ENCODE measurements at regions not wholly inside any gene's neighbourhood (a gene's known extent, or its start where the extent isn't known, plus 50 kb on each side); places are given as distances from the start of the nearest gene placed in this dataset.
"Not testable (repeated sequence)": the region's sequence is repeated elsewhere in the genome, so short reads cannot be mapped to it uniquely, and the experiment has no call there.

- DNase-seq, result no peak
Measured at GRCh38 chr6:11425876-11426275, 111.7 kb upstream of the TMEM170B start.

GRCh38 chr6:11425431-11425871 is 112.1 kb upstream of the TMEM170B start:
- DNase-seq, result no peak

GRCh38 chr6:11424395-11425034 is 113.0 kb upstream of the TMEM170B start:
- DNase-seq, result no peak

- no peak for DNase-seq
Measured at GRCh38 chr6:11423667-11424066, 113.9 kb upstream of the TMEM170B start.

GRCh38 chr6:11423072-11423471 is 114.5 kb upstream of the TMEM170B start:
- no peak for DNase-seq

- no peak for DNase-seq
Measured at GRCh38 chr6:11419763-11420453, 117.6 kb upstream of the TMEM170B start.

GRCh38 chr6:11418290-11418905 is 119.2 kb upstream of the TMEM170B start:
- no peak for DNase-seq

- DNase-seq, result no peak
Measured at GRCh38 chr6:11416936-11417576, 120.5 kb upstream of the TMEM170B start.

GRCh38 chr6:11416099-11416935 is 121.2 kb upstream of the TMEM170B start:
- DNase-seq, result not testable (repeated sequence)

- DNase-seq, result no peak
Measured at GRCh38 chr6:11415557-11415956, 122.0 kb upstream of the TMEM170B start.

GRCh38 chr6:11414176-11414963 is 123.2 kb upstream of the TMEM170B start:
- peak; percentile 53 for DNase-seq

GRCh38 chr6:11413728-11414127 is 123.8 kb upstream of the TMEM170B start:
- DNase-seq, result no peak

- DNase-seq, result no peak
Measured at GRCh38 chr6:11413117-11413687, 124.3 kb upstream of the TMEM170B start.

GRCh38 chr6:11412616-11413015 is 124.9 kb upstream of the TMEM170B start:
- DNase-seq, result no peak

- DNase-seq, result no peak
Measured at GRCh38 chr6:11412011-11412424, 125.5 kb upstream of the TMEM170B start.

GRCh38 chr6:11411593-11411992 is 126.0 kb upstream of the TMEM170B start:
- no peak for DNase-seq

- no peak for DNase-seq
Measured at GRCh38 chr6:11410539-11411307, 126.8 kb upstream of the TMEM170B start.

- no peak for DNase-seq
Measured at GRCh38 chr6:11409371-11409770, 128.2 kb upstream of the TMEM170B start.

- DNase-seq, result no peak
Measured at GRCh38 chr6:11407414-11407813, 130.1 kb upstream of the TMEM170B start.

GRCh38 chr6:11404838-11405237 is 132.7 kb upstream of the TMEM170B start:
- no peak for DNase-seq

- DNase-seq, result no peak
Measured at GRCh38 chr6:11404081-11404480, 133.5 kb upstream of the TMEM170B start.

Measured in NK-92 treated with Interleukin-12 subunit alpha and Interleukin-12 subunit beta, amount 100 ng/mL, for 24 hours (cell line).